D721Med (cell line): ENCODE measurements at regions not wholly inside any gene's neighbourhood (a gene's known extent, or its start where the extent isn't known, plus 50 kb on each side); places are given as distances from the start of the nearest gene placed in this dataset.

Experiments used
- DNase-seq: peaks from one replicate; pipeline ENCODE4 v3.0.0; 2011; ENCODE audit warnings: low spot score; ENCODE audit not compliant: insufficient read length
- FAIRE-seq: peaks from 2 replicates; lab custom pipeline; 2011; peaks lifted over from hg19 to GRCh38; lab: Jason Lieb, UNC
- CTCF ChIP-seq: IDR thresholded peaks from 2 replicates; pipeline ENCODE4 v1.5.1; 2012; ENCODE audit warnings: mild to moderate bottlenecking, control low read depth; ENCODE audit not compliant: insufficient read depth; ENCODE audit errors: missing control alignments

DNA sequence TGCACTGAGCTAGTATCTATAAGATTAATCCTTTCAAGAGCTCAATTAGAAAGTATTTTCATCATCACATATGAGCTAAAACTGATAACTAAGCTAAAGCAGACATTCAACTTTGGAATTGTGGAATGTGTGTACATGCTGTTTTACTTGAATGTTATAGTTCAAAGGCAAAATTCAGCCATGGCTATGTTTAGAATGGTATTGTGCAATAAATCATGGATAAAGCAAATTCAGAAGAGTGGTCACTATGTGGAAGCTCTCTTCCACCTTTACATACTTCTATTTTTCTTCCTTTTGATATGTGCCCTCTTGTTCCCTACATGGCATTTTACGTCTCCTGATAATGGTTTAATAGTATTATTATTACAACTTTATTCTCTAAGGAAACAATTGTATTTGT is 1366.3 kb upstream of the LRRTM1 start:
- no peak for DNase-seq
- FAIRE-seq: no peak

DNA sequence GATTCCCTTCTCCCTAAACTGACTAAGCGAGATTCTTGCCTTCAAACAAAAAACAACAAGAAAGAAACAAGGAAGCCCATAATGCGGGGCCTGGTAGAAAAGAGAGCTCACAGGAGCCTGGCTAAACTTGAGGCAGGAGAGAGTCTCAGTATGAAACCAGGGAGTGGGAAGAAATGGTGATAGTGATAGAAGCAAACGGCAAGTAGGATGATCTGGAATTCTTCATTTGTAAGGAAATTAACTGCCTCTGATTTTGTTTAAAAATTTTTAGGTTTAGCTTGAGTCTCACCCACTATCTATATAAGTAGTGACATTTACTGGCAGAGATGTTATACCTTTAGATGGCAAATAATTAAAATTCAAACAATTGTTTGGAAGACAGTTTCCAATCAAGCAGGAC is 1356.5 kb upstream of the LRRTM1 start:
- FAIRE-seq: no peak

More for the DNA sequence above, 1366.3 kb upstream of the LRRTM1 start:
- TF ChIP-seq CTCF: no peak

DNA sequence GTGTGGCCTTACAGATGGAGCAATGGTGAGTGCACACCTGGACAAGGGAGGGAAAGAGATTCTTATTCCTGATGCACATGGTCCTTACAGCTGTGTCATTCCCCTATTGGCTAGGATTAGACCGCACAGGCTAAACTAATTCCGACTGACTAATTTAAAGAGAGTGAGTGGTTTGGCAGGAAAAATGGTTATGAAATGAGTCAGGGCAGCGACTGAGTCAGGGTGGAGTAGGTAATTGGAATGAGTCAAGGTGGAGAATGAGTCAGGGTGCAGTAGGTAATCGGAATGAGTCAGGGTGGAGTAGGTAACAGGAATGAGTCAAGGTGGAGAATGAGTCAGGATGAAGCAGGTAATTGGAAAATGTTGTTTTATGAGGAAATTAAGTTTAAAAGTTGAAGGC is 1353.7 kb upstream of the LRRTM1 start:
- DNase-seq (no peak), FAIRE-seq (no peak)
- TF ChIP-seq CTCF: no peak

More for the DNA sequence above, 1356.5 kb upstream of the LRRTM1 start:
- TF ChIP-seq CTCF: no peak
- no peak for DNase-seq

DNA sequence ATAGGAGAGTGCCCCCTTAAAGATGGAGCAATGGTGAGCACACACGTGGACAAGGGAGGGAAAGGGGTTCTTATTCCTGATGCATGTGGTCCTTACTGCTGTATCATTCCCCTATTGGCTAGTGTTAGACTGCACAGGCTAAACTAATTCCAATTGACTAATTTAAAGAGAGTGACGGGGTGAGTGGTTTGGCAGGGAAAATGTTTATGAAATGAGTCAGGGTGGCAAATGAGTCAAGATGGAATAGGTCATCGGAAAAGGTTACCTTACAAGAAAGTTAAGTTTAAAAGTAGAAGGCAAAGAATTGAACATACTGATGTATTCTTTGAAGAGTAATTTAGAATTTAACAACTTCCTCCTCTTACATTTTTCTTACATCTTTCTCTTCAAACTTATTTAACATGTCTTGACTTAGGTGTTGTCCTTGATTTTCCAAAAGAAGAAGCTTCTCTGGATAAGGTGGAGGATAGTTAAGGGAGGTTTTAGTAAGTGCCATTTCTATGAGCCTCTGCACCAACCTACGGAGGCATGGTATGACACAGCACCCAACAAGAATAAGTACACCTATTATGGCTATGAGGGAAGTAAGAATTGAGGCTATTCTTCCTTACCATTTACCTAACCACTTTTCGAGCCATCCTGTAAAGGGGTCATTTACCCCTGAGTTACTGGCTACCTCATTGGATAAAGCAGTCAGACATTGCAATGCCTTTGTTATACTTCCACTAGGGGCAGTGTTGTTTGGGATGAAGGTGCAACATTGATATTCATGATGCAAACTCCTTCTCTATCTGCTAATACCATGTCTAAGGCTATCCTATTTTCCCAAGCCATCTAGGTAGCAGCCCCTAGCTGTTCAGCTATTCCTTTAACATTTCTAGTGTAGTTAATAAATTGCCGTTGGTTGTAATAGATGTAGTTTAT is 1345.8 kb upstream of the LRRTM1 start:
- FAIRE-seq (no peak), DNase-seq (no peak)
- no peak for TF ChIP-seq CTCF

GRCh38 chr2:81648806-81649205 is 1344.3 kb upstream of the LRRTM1 start:
- FAIRE-seq (no peak), DNase-seq (no peak)
- TF ChIP-seq CTCF: no peak

DNA sequence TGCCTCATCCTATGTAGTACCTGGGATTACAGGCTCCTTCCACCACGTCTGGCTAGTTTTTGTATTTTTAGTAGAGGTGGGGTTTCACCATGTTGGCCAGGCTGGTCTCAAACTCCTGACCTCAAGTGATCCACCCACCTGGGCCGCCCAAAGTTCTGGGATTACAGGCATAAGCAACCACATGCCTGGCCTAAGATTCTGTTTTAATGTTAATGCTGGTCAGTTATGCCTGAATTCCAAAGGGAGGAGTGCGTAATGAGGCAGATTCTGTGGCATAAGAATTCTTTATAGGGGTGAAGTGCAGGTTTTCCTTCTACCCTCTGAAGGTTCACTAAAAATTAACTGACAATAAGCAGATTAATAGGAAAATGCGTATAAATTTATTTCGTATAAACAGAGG is 1343.8 kb upstream of the LRRTM1 start:
- no peak for FAIRE-seq
- no peak for DNase-seq
- no peak for TF ChIP-seq CTCF

GRCh38 chr2:81647715-81648230 is 1343.2 kb upstream of the LRRTM1 start:
- DNase-seq: no peak
- no peak for FAIRE-seq
- no peak for TF ChIP-seq CTCF
